ENCODE measurements at regions not wholly inside any gene's neighbourhood (a gene's known extent, or its start where the extent isn't known, plus 50 kb on each side); places are given as distances from the start of the nearest gene placed in this dataset.

GRCh38 chr14:76672123-76672522, 89.1 kb upstream of the VASH1 start (continued):
- TF ChIP-seq MAX (IDR thresholded peaks at IDR 0.05; ENCODE audit: low read depth) (no peak), PBX3 (IDR thresholded peaks at IDR 0.05) (no peak)

- Histone ChIP-seq H3K27ac (ENCODE audit: low read depth in 2 of 2, low read length in 1 of 2) (no peak overlapping the region), H3K27me3 (ENCODE audit: insufficient read depth) (peaks cover 9% of the 10 kb centered on the region; the same call in 1 of the 2 replicates)
- CTCF ChIA-PET = interaction anchor here (2.2 kb wide), 1 partner anchor 26 kb away, joined by 13 read pairs; no protein-coding TSS in a partner anchor
Measured at GRCh38 chr14:76673261-76673660, 88.0 kb upstream of the VASH1 start.

More at GRCh38 chr14:76673261-76673660, 88.0 kb upstream of the VASH1 start:
- Histone ChIP-seq H3K79me2 (ENCODE audit: insufficient read depth) (no peaks in the 10 kb centered on the region), H3K9me2 (no peaks in the 10 kb centered on the region), H3K36me3 (replicated peaks in 1 of 2; ENCODE audit: control insufficient read depth in 1 of 2, insufficient read depth in 2 of 2, low read length in 1 of 2) (no peaks in the 10 kb centered on the region), H2AFZ (ENCODE audit: low read depth) (no peak overlapping the region), H3K4me2 (no peak overlapping the region), H3K9ac (no peak overlapping the region), H3K4me1 (ENCODE audit: control insufficient read depth in 1 of 2, insufficient read depth in 2 of 2, low read depth in 1 of 2, low read length in 1 of 2) (no peaks in the 10 kb centered on the region; a peak in 1 of 4 replicates), H3K4me3 (ENCODE audit: low read depth in 2 of 2, low read length in 1 of 2) (no peak overlapping the region), H3K9me3 (no peaks in the 10 kb centered on the region), H3F3A (replicated peaks; ENCODE audit: insufficient read depth) (no peaks in the 10 kb centered on the region), H4K20me1 (ENCODE audit: insufficient read depth) (no peaks in the 10 kb centered on the region)
- POLR2A ChIA-PET = no interaction called here
- TF ChIP-seq TAF1 (IDR thresholded peaks at IDR 0.05; ENCODE audit: borderline replicate concordance, low read depth, low read length) = no peak
- no peak for TF ChIP-seq FOXM1 (IDR thresholded peaks at IDR 0.05; ENCODE audit: low read depth)
- TF ChIP-seq RFX5 (IDR thresholded peaks at IDR 0.05; ENCODE audit: low read length) = no peak
- no peak for TF ChIP-seq MEF2A (IDR thresholded peaks at IDR 0.05; ENCODE audit: borderline replicate concordance, low read depth)
- no peak for TF ChIP-seq GABPA (IDR thresholded peaks at IDR 0.05; ENCODE audit: low read depth)
- TF ChIP-seq IRF3 (IDR thresholded peaks at IDR 0.05; ENCODE audit: low read depth, low read length) = no peak
- TF ChIP-seq POLR2AphosphoS5 (IDR thresholded peaks at IDR 0.05; ENCODE audit: low read depth, low read length) = no peak
- no peak for TF ChIP-seq CTCF (IDR thresholded peaks at IDR 0.05)
- TF ChIP-seq FOXJ3 (CRISPR knock-in tag; IDR thresholded peaks at IDR 0.05) = no peak
- no peak for TF ChIP-seq NFIC (IDR thresholded peaks at IDR 0.05; ENCODE audit: borderline replicate concordance)
- TF ChIP-seq GATA2 (CRISPR knock-in tag; IDR thresholded peaks at IDR 0.05) = no peak
- no peak for TF ChIP-seq USF2 (IDR thresholded peaks at IDR 0.05; ENCODE audit: borderline replicate concordance, low read depth, low read length)
- TF ChIP-seq TCF12 (IDR thresholded peaks at IDR 0.05) = no peak
- no peak for TF ChIP-seq EP300 (IDR thresholded peaks at IDR 0.05; ENCODE audit: borderline replicate concordance in 1 of 2, low read depth in 1 of 2, low read length in 1 of 2)
- no peak for TF ChIP-seq NRF1 (IDR thresholded peaks at IDR 0.05; ENCODE audit: low read depth, low read length)
- no peak for TF ChIP-seq USF1 (IDR thresholded peaks at IDR 0.05; ENCODE audit: borderline replicate concordance, low read depth)
- no peak for TF ChIP-seq RXRA (IDR thresholded peaks at IDR 0.05; ENCODE audit: borderline replicate concordance, low read depth)
- WGBS (ENCODE audit: low lambda C conversion rate) = 52% methylated on average over 3 of the region's 3 CpGs
- no peak for DNase-seq
